H9 (cell line): ENCODE measurements at regions not wholly inside any gene's neighbourhood (a gene's known extent, or its start where the extent isn't known, plus 50 kb on each side); places are given as distances from the start of the nearest gene placed in this dataset.

Experiments used
- DNase-seq: peaks from one replicate; pipeline ENCODE4 v3.0.0-alpha.2; 2017
- H2AFZ ChIP-seq: one replicate; pipeline ENCODE4 v1.6.1; 2013; ENCODE audit warnings: mild to moderate bottlenecking, low read length, control low read depth, moderate library complexity
- H2AK5ac ChIP-seq: 2 replicates; pipeline ENCODE4 v1.6.1; 2013; ENCODE audit warnings: low read length, control low read depth, mixed read lengths; ENCODE audit not compliant: insufficient read length
- H2BK120ac ChIP-seq: one replicate; pipeline ENCODE4 v1.6.1; 2013; ENCODE audit warnings: low read depth, mild to moderate bottlenecking, low read length, control low read depth, inconsistent platforms; ENCODE audit not compliant: poor library complexity, severe bottlenecking
- H2BK12ac ChIP-seq: 2 replicates; pipeline ENCODE4 v1.6.1; 2013; ENCODE audit warnings: low read length, control low read depth, mixed read lengths, low read depth; ENCODE audit not compliant: insufficient read length
- H2BK15ac ChIP-seq: 2 replicates; pipeline ENCODE4 v1.6.1; 2013; ENCODE audit warnings: low read depth, low read length, control low read depth
- H2BK20ac ChIP-seq: one replicate; pipeline ENCODE4 v1.6.1; 2013; ENCODE audit warnings: low read depth, mild to moderate bottlenecking, low read length, control low read depth, inconsistent platforms; ENCODE audit not compliant: poor library complexity, severe bottlenecking
- H2BK5ac ChIP-seq: 2 replicates; pipeline ENCODE4 v1.6.1; 2013; ENCODE audit warnings: low read length, control low read depth, mixed read lengths; ENCODE audit not compliant: insufficient read length
- H3K14ac ChIP-seq: 2 replicates; pipeline ENCODE4 v1.6.1; 2013; ENCODE audit warnings: low read length, control low read depth; ENCODE audit not compliant: insufficient read depth
- H3K18ac ChIP-seq: 2 replicates; pipeline ENCODE4 v1.6.1; 2013; ENCODE audit warnings: low read depth, mild to moderate bottlenecking, mixed read lengths, low read length, control low read depth; ENCODE audit not compliant: insufficient read length
- H3K23ac ChIP-seq: 2 replicates; pipeline ENCODE4 v1.6.1; 2013; ENCODE audit warnings: low read length, control low read depth, mixed read lengths, low read depth; ENCODE audit not compliant: insufficient read length
- H3K23me2 ChIP-seq: 2 replicates; pipeline ENCODE4 v1.6.1; 2013; ENCODE audit warnings: low read depth, mild to moderate bottlenecking, mixed read lengths, low read length, control low read depth; ENCODE audit not compliant: insufficient read length, poor library complexity, severe bottlenecking
- H3K27ac ChIP-seq: 2 replicates; pipeline ENCODE4 v1.5.1; 2013; ENCODE audit warnings: low read length, control low read depth, mixed read lengths, low read depth; ENCODE audit not compliant: insufficient read length
- H3K27me3 ChIP-seq: 2 replicates; pipeline ENCODE4 v1.6.1; 2013; ENCODE audit warnings: low read length, control low read depth, inconsistent platforms; ENCODE audit not compliant: insufficient read depth
- H3K4ac ChIP-seq: 2 replicates; pipeline ENCODE4 v1.6.1; 2013; ENCODE audit warnings: low read depth, mild to moderate bottlenecking, control low read depth, inconsistent platforms, low read length, moderate library complexity
- H3K4me1 ChIP-seq: 2 replicates; pipeline ENCODE4 v1.6.1; 2013; ENCODE audit warnings: low read length, control low read depth, inconsistent platforms; ENCODE audit not compliant: insufficient read depth
- H3K4me2 ChIP-seq: 2 replicates; pipeline ENCODE4 v1.6.1; 2013; ENCODE audit warnings: low read length, control low read depth, mixed read lengths; ENCODE audit not compliant: insufficient read length, insufficient read depth
- H3K56ac ChIP-seq: 2 replicates; pipeline ENCODE4 v1.6.1; 2013; ENCODE audit warnings: low read depth, mild to moderate bottlenecking, mixed read lengths, low read length, control low read depth; ENCODE audit not compliant: insufficient read length
- H3K79me1 ChIP-seq: 2 replicates; pipeline ENCODE4 v1.6.1; 2013; ENCODE audit warnings: low read depth, mild to moderate bottlenecking, moderate library complexity, low read length, control low read depth, inconsistent platforms; ENCODE audit not compliant: insufficient read depth, poor library complexity, severe bottlenecking
- H3K79me2 ChIP-seq: 2 replicates; pipeline ENCODE4 v1.6.1; 2013; ENCODE audit warnings: low read length, control low read depth, inconsistent platforms; ENCODE audit not compliant: insufficient read depth
- H3K9ac ChIP-seq: 2 replicates; pipeline ENCODE4 v1.6.1; 2013; ENCODE audit warnings: low read length, control low read depth, mixed read lengths; ENCODE audit not compliant: insufficient read length; ENCODE audit errors: extremely low read depth
- H3K9me3 ChIP-seq: one replicate; pipeline ENCODE4 v1.6.1; 2013; ENCODE audit warnings: low read depth, low read length, inconsistent platforms; ENCODE audit not compliant: control insufficient read depth
- H3T11ph ChIP-seq: one replicate; pipeline ENCODE4 v1.6.1; 2013; ENCODE audit warnings: mild to moderate bottlenecking, low read length, control low read depth, inconsistent platforms
- H4K20me1 ChIP-seq: one replicate; pipeline ENCODE4 v1.6.1; 2013; ENCODE audit not compliant: control insufficient read depth, insufficient read length, insufficient read depth
- H4K5ac ChIP-seq: 2 replicates; pipeline ENCODE4 v1.6.1; 2013; ENCODE audit warnings: low read depth, mild to moderate bottlenecking, mixed read lengths, low read length, control low read depth; ENCODE audit not compliant: insufficient read length
- H4K8ac ChIP-seq: replicated peaks from 2 replicates; pipeline ENCODE4 v1.6.1; 2013; ENCODE audit warnings: low read length, control low read depth, mixed read lengths, low read depth; ENCODE audit not compliant: insufficient read length
- H4K91ac ChIP-seq: 2 replicates; pipeline ENCODE4 v1.6.1; 2013; ENCODE audit warnings: low read depth, mild to moderate bottlenecking, moderate library complexity, mixed read lengths, low read length, control low read depth; ENCODE audit not compliant: insufficient read length
- H3K27ac Mint-ChIP-seq, 3 experiments: 2 replicates in 2 of 3; 3 replicates in 1 of 3; pipeline ENCODE4 v1.8.0; 2020 to 2021; ENCODE audit warnings: mixed read lengths in 3 of 3, mild to moderate bottlenecking in 1 of 3, moderate library complexity in 1 of 3
- H3K27me3 Mint-ChIP-seq: 2 replicates; pipeline ENCODE4 v1.8.0; 2021; ENCODE audit warnings: low read depth, mild to moderate bottlenecking, moderate library complexity, mixed read lengths
- H3K36me3 Mint-ChIP-seq, 3 experiments: 2 replicates in 2 of 3; 3 replicates in 1 of 3; pipeline ENCODE4 v1.8.0; 2020 to 2021; ENCODE audit warnings: low read depth in 3 of 3, mixed read lengths in 3 of 3; ENCODE audit not compliant: insufficient read depth in 1 of 3
- H3K4me1 Mint-ChIP-seq, 2 experiments: 2 replicates each; pipeline ENCODE4 v1.8.0; 2020; ENCODE audit warnings: mixed read lengths in 2 of 2
- H3K4me3 Mint-ChIP-seq, 2 experiments: 2 replicates in 1 of 2; 3 replicates in 1 of 2; pipeline ENCODE4 v1.8.0; 2020 to 2021; ENCODE audit warnings: mild to moderate bottlenecking in 2 of 2, mixed read lengths in 2 of 2, moderate library complexity in 1 of 2
- H3K9me3 Mint-ChIP-seq, 2 experiments: 2 replicates in 1 of 2; 3 replicates in 1 of 2; pipeline ENCODE4 v1.8.0; 2020; ENCODE audit warnings: mild to moderate bottlenecking in 2 of 2, mixed read lengths in 2 of 2, moderate library complexity in 1 of 2
- CTCF ChIP-seq: fragments of 200-600 bp; sonication (generic); conservative IDR thresholded peaks from 3 replicates; pipeline ENCODE4 v1.8.0; 2021; ENCODE audit warnings: antibody characterized with exemption, mild to moderate bottlenecking
- WGBS: extraction: QIAGEN DNeasy Blood & Tissue Kit; methylation state at CpG from one replicate; pipeline ENCODE4 v1.1.7; 2013; ENCODE audit warnings: missing lambda C conversion rate, low lambda C conversion rate, mixed read lengths; ENCODE audit not compliant: insufficient read length; ENCODE audit errors: extremely low coverage; 5-methylcytosine and 5-hydroxymethylcytosine counted together

- H3K18ac ChIP-seq, result no peak overlapping the region
- Mint-ChIP-seq H3K36me3 (peaks cover 0 to 3% (median 0%) of the 10 kb centered on the region in 3 experiments; a peak in 2 of 7 replicates), H3K27me3 (peaks cover 2% of the 10 kb centered on the region; the same call in 1 of the 2 replicates), H3K4me3 (no peak overlapping the region), H3K9me3 (no peaks in the 10 kb centered on the region), H3K4me1 (peaks cover 9% of the 10 kb centered on the region in 2 experiments), H3K27ac (no peak overlapping the region)
- H2BK12ac ChIP-seq, result no peak overlapping the region
- H3K9ac ChIP-seq, result no peak overlapping the region
- no peak overlapping the region for H3K14ac ChIP-seq
- no peaks in the 10 kb centered on the region for H4K20me1 ChIP-seq
- no peak overlapping the region for H4K8ac ChIP-seq
- H3K27me3 ChIP-seq, result no peaks in the 10 kb centered on the region
- no peaks in the 10 kb centered on the region for H3K79me1 ChIP-seq
- no peak overlapping the region for H3K56ac ChIP-seq
- DNase-seq, result no peak
- no peak overlapping the region for H2AK5ac ChIP-seq
- H2AFZ ChIP-seq, result no peak overlapping the region
- H3K23ac ChIP-seq, result no peak overlapping the region
- H3K4ac ChIP-seq, result no peak overlapping the region
- no peak overlapping the region for H4K5ac ChIP-seq
- no CpG with 5 or more reads among the region's 1 CpG for WGBS
- no peaks in the 10 kb centered on the region for H3K79me2 ChIP-seq
- no peaks in the 10 kb centered on the region for H3K9me3 ChIP-seq
- H3K27ac ChIP-seq, result no peak overlapping the region
- no peak overlapping the region for H3K4me2 ChIP-seq
- no peaks in the 10 kb centered on the region for H3K4me1 ChIP-seq
- TF ChIP-seq CTCF, result no peak
- no peak overlapping the region for H4K91ac ChIP-seq
- no peaks in the 10 kb centered on the region for H3K23me2 ChIP-seq
- H2BK20ac ChIP-seq, result no peak overlapping the region
- H2BK120ac ChIP-seq, result no peak overlapping the region
- H2BK15ac ChIP-seq, result no peak overlapping the region
- no peak overlapping the region for H3T11ph ChIP-seq
- no peak overlapping the region for H2BK5ac ChIP-seq
Observed at GRCh38 chr3:81898336-81898735, 136.9 kb upstream of the GBE1 start.
